PC-3 (cell line): ENCODE measurements at regions not wholly inside any gene's neighbourhood (a gene's known extent, or its start where the extent isn't known, plus 50 kb on each side); places are given as distances from the start of the nearest gene placed in this dataset.

Experiments
- CTCF ChIP-seq: fragments of 300-600 bp; sonication (generic); conservative IDR thresholded peaks from 2 replicates; pipeline ENCODE4 v1.5.1; 2017; ENCODE audit warnings: antibody characterized with exemption, low read depth, mild to moderate bottlenecking, low read length
- EZH2 ChIP-seq: fragments of 300-600 bp; sonication (generic); IDR thresholded peaks from one replicate; pipeline ENCODE4 v1.6.1; 2017; ENCODE audit warnings: antibody characterized with exemption, mild to moderate bottlenecking, low read length; ENCODE audit not compliant: unreplicated experiment
- EZH2phosphoT487 ChIP-seq: fragments of 300-600 bp; sonication (generic); IDR thresholded peaks from 2 replicates; pipeline ENCODE4 v1.6.1; 2018; ENCODE audit warnings: mild to moderate bottlenecking, antibody characterized with exemption, low read length, borderline replicate concordance

DNA sequence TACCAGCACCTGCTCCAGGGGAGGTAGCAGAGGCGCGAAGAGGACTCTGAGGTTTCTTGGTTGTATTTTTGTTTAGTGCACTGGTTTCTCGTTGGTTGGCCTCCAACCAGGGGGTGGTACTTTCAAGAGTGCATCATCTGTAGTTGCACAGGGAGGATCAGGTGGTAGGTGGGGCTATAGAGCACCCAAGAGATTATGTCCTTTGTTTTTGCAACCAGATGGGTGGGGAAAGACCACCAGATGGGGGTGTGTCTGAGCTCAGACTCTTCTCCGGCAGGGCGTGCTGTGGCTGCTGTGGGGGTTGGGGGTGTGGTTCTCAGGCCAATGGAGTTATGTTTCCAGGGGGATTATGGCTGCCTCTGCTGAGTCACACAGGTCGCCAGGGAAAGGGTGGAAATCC lies 254.4 kb upstream of the KLF12 start:
- TF ChIP-seq CTCF (no peak), EZH2phosphoT487 (no peak), EZH2 (no peak)
